Neural cell (in vitro differentiated cells): ENCODE measurements at regions not wholly inside any gene's neighbourhood (a gene's known extent, or its start where the extent isn't known, plus 50 kb on each side); places are given as distances from the start of the nearest gene placed in this dataset.

Experiments
- H2AFZ ChIP-seq: fragments of 200-600, 300-800 bp; sonication (generic), shearing (Covaris generic); 2 replicates; pipeline ENCODE4 v1.6.0; 2014; ENCODE audit warnings: low read depth, mild to moderate bottlenecking, antibody characterized with exemption, low read length, moderate library complexity
- H3F3A ChIP-seq: fragments of 200-600 bp; shearing (Covaris generic); 2 replicates; pipeline ENCODE4 v1.6.1; 2016; ENCODE audit warnings: mild to moderate bottlenecking, moderate library complexity, mixed read lengths, antibody characterized with exemption, low read length; ENCODE audit not compliant: insufficient read depth, poor library complexity, severe bottlenecking
- H3K27ac ChIP-seq: fragments of 200-600, 300-800 bp; sonication (generic), shearing (Covaris generic); 2 replicates; pipeline ENCODE4 v1.5.1; 2014; ENCODE audit warnings: mild to moderate bottlenecking, low read length, moderate library complexity
- H3K27me3 ChIP-seq: fragments of 300-800, 200-600 bp; sonication (generic), shearing (Covaris generic); 2 replicates; pipeline ENCODE4 v1.6.0; 2014; ENCODE audit warnings: mild to moderate bottlenecking, low read depth, low read length, moderate library complexity; ENCODE audit not compliant: insufficient read depth
- H3K36me3 ChIP-seq: fragments of 300-800, 200-600 bp; sonication (generic), shearing (Covaris generic); 2 replicates; pipeline ENCODE4 v1.5.1; 2014; ENCODE audit warnings: mild to moderate bottlenecking, antibody characterized with exemption, low read length, moderate library complexity; ENCODE audit not compliant: insufficient read depth
- H3K4me2 ChIP-seq: fragments of 300-800, 200-600 bp; sonication (generic), shearing (Covaris generic); 2 replicates; pipeline ENCODE4 v1.6.0; 2014; ENCODE audit warnings: mild to moderate bottlenecking, low read length
- H3K4me3 ChIP-seq: fragments of 300-800, 200-600 bp; sonication (generic), shearing (Covaris generic); 2 replicates; pipeline ENCODE4 v1.5.1; 2014; ENCODE audit warnings: mild to moderate bottlenecking, low read length, moderate library complexity
- H3K79me2 ChIP-seq: fragments of 200-600 bp; shearing (Covaris generic); replicated peaks from 2 replicates; pipeline ENCODE4 v1.6.0; 2014; ENCODE audit warnings: mild to moderate bottlenecking, low read length, moderate library complexity; ENCODE audit not compliant: insufficient read depth
- H3K9ac ChIP-seq: fragments of 300-800, 200-600 bp; sonication (generic), shearing (Covaris generic); 2 replicates; pipeline ENCODE4 v1.6.1; 2016; ENCODE audit warnings: mild to moderate bottlenecking, low read length, mixed read lengths
- H3K9me2 ChIP-seq: fragments of 200-600 bp; shearing (Covaris generic); 2 replicates; pipeline ENCODE4 v1.6.1; 2016; ENCODE audit warnings: mild to moderate bottlenecking, low read length, mixed read lengths; ENCODE audit not compliant: insufficient read depth
- H3K9me3 ChIP-seq: fragments of 200-600, 300-800 bp; sonication (generic), shearing (Covaris generic); 2 replicates; pipeline ENCODE4 v1.6.1; 2016; ENCODE audit warnings: mild to moderate bottlenecking, mixed run types, low read length, moderate library complexity, mixed read lengths
- H4K20me1 ChIP-seq: fragments of 200-600 bp; shearing (Covaris generic); 2 replicates; pipeline ENCODE4 v1.6.1; 2016; ENCODE audit warnings: mild to moderate bottlenecking, mixed run types; ENCODE audit not compliant: insufficient read depth
- EP300 ChIP-seq: fragments of 450-650 bp; conservative IDR thresholded peaks from 2 replicates; pipeline ENCODE4 v1.6.1; 2014; ENCODE audit warnings: antibody characterized with exemption, mild to moderate bottlenecking, moderate library complexity; ENCODE audit not compliant: poor library complexity, severe bottlenecking
- EZH2 ChIP-seq: fragments of 200-600, 300-800 bp; shearing (Covaris generic), sonication (generic); IDR thresholded peaks from 2 replicates; pipeline ENCODE4 v1.6.1; 2014; ENCODE audit warnings: antibody characterized with exemption, low read length, borderline replicate concordance, mild to moderate bottlenecking; ENCODE audit not compliant: insufficient read depth, poor library complexity, severe bottlenecking
- MXI1 ChIP-seq: fragments of 450-650 bp; conservative IDR thresholded peaks from 2 replicates; pipeline ENCODE4 v1.6.1; 2014; ENCODE audit warnings: antibody characterized with exemption, mild to moderate bottlenecking; ENCODE audit not compliant: poor library complexity, severe bottlenecking
- POLR2AphosphoS5 ChIP-seq: IDR thresholded peaks from 2 replicates; pipeline ENCODE4 v1.6.1; 2012
- RAD21 ChIP-seq: fragments of 450-650 bp; conservative IDR thresholded peaks from 2 replicates; pipeline ENCODE4 v1.6.1; 2014; ENCODE audit warnings: antibody characterized with exemption, mild to moderate bottlenecking, moderate library complexity
- SMC3 ChIP-seq: fragments of 450-650 bp; conservative IDR thresholded peaks from 2 replicates; pipeline ENCODE4 v1.6.1; 2014; ENCODE audit warnings: antibody characterized with exemption, mild to moderate bottlenecking, moderate library complexity; ENCODE audit not compliant: poor library complexity
- TAF1 ChIP-seq: IDR thresholded peaks from 2 replicates; pipeline ENCODE4 v1.6.1; 2012; ENCODE audit warnings: low read depth
- TF ChIP-seq, protein P1 (sequence below): fragments of 450-650 bp; IDR thresholded peaks from 2 replicates; pipeline ENCODE4 v1.5.1; 2014; ENCODE audit warnings: antibody characterized with exemption, mild to moderate bottlenecking, moderate library complexity; ENCODE audit not compliant: poor library complexity, severe bottlenecking
- TF ChIP-seq, protein P2 (sequence below): IDR thresholded peaks from 2 replicates; pipeline ENCODE4 v1.6.1; 2012; ENCODE audit warnings: borderline replicate concordance

DNA sequence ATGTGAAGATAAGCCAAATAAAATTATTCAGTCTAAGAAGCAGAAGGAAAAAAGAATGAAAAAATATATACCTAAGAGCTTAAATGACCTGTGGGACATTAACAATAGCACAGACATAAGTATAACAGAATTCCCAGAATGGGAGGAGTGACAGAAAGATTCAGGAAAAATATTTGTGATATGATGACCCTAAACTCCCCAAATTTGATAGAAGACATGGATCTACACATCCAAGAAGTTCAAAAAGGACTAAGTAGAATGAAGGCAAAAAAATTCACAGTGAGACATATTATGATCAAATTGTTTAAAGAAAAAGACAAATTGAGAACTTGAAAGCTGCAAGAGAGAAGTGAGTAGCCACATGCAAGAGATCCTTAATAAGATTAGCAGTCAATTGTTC is 211.4 kb upstream of the OR4E1 start:
- Histone ChIP-seq H3K9me3 (no peaks in the 10 kb centered on the region), H3K9me2 (no peaks in the 10 kb centered on the region), H3K4me2 (no peak overlapping the region), H3K4me3 (no peak overlapping the region), H4K20me1 (no peaks in the 10 kb centered on the region), H3K36me3 (no peaks in the 10 kb centered on the region), H3K79me2 (no peaks in the 10 kb centered on the region), H3K27me3 (no peaks in the 10 kb centered on the region), H3K27ac (no peak overlapping the region), H3F3A (no peaks in the 10 kb centered on the region), H3K9ac (no peak overlapping the region), H2AFZ (no peak overlapping the region)
- TF ChIP-seq, protein P1, sequence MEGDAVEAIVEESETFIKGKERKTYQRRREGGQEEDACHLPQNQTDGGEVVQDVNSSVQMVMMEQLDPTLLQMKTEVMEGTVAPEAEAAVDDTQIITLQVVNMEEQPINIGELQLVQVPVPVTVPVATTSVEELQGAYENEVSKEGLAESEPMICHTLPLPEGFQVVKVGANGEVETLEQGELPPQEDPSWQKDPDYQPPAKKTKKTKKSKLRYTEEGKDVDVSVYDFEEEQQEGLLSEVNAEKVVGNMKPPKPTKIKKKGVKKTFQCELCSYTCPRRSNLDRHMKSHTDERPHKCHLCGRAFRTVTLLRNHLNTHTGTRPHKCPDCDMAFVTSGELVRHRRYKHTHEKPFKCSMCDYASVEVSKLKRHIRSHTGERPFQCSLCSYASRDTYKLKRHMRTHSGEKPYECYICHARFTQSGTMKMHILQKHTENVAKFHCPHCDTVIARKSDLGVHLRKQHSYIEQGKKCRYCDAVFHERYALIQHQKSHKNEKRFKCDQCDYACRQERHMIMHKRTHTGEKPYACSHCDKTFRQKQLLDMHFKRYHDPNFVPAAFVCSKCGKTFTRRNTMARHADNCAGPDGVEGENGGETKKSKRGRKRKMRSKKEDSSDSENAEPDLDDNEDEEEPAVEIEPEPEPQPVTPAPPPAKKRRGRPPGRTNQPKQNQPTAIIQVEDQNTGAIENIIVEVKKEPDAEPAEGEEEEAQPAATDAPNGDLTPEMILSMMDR: no peak
- TF ChIP-seq, protein P2, sequence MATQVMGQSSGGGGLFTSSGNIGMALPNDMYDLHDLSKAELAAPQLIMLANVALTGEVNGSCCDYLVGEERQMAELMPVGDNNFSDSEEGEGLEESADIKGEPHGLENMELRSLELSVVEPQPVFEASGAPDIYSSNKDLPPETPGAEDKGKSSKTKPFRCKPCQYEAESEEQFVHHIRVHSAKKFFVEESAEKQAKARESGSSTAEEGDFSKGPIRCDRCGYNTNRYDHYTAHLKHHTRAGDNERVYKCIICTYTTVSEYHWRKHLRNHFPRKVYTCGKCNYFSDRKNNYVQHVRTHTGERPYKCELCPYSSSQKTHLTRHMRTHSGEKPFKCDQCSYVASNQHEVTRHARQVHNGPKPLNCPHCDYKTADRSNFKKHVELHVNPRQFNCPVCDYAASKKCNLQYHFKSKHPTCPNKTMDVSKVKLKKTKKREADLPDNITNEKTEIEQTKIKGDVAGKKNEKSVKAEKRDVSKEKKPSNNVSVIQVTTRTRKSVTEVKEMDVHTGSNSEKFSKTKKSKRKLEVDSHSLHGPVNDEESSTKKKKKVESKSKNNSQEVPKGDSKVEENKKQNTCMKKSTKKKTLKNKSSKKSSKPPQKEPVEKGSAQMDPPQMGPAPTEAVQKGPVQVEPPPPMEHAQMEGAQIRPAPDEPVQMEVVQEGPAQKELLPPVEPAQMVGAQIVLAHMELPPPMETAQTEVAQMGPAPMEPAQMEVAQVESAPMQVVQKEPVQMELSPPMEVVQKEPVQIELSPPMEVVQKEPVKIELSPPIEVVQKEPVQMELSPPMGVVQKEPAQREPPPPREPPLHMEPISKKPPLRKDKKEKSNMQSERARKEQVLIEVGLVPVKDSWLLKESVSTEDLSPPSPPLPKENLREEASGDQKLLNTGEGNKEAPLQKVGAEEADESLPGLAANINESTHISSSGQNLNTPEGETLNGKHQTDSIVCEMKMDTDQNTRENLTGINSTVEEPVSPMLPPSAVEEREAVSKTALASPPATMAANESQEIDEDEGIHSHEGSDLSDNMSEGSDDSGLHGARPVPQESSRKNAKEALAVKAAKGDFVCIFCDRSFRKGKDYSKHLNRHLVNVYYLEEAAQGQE: no peak
- no peak for TF ChIP-seq RAD21
- no peak for TF ChIP-seq POLR2AphosphoS5
- TF ChIP-seq EZH2: no peak
- no peak for TF ChIP-seq SMC3
- no peak for TF ChIP-seq TAF1
- no peak for TF ChIP-seq EP300
- no peak for TF ChIP-seq MXI1

DNA sequence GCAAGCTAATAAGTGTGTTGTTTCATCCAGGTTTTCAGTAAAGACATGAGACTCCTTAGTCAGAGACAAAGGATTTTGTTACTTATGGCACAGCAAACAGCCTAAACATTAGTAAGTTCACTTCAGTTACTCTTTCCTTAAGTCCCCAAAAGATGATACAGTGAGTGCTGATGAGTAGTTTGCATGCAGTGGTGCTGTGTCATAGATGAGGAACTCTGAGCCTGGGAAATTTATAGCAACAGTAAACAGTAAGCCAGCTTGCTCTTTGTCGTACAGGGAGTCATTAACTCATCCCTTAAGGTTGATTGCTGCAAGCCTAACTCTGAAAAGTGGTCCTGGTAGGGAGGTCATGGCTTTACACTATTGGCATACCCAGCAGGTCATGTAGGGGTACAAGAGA is 208.6 kb upstream of the OR4E1 start:
- no peak overlapping the region for H3K4me2 ChIP-seq
- no peaks in the 10 kb centered on the region for H3K9me2 ChIP-seq
- no peaks in the 10 kb centered on the region for H3K79me2 ChIP-seq
- H3K27me3 ChIP-seq: no peaks in the 10 kb centered on the region
- no peak overlapping the region for H3K4me3 ChIP-seq
- H3F3A ChIP-seq: no peaks in the 10 kb centered on the region
- no peaks in the 10 kb centered on the region for H4K20me1 ChIP-seq
- H3K36me3 ChIP-seq: no peaks in the 10 kb centered on the region
- no peak overlapping the region for H3K27ac ChIP-seq
- TF ChIP-seq SMC3 (no peak), MXI1 (no peak), RAD21 (no peak), TAF1 (no peak), POLR2AphosphoS5 (no peak), EP300 (no peak), EZH2 (no peak)
- TF ChIP-seq, protein P2: no peak
- TF ChIP-seq, protein P1: no peak
- H2AFZ ChIP-seq: no peak overlapping the region
- no peaks in the 10 kb centered on the region for H3K9me3 ChIP-seq
- no peak overlapping the region for H3K9ac ChIP-seq
